Stimulated activated CD8-positive, alpha-beta memory T cell treated with anti-CD3 and anti-CD28 coated beads, Interleukin-12 subunit alpha, Interleukin-12 subunit beta, amount 100 ng/mL, for 24 hours (primary cell): ENCODE measurements at regions not wholly inside any gene's neighbourhood (a gene's known extent, or its start where the extent isn't known, plus 50 kb on each side); places are given as distances from the start of the nearest gene placed in this dataset.

ENCODE experiments used
- DNase-seq: peaks from one replicate; pipeline ENCODE4 v3.0.0-alpha.2; 2020; ENCODE audit errors: extremely low read depth

- DNase-seq = no peak
Observed at GRCh38 chr16:51326131-51326856, 175.2 kb upstream of the SALL1 start.

- DNase-seq = no peak
Observed at GRCh38 chr16:51321251-51321650, 170.2 kb upstream of the SALL1 start.

GRCh38 chr16:51317575-51317974 is 166.5 kb upstream of the SALL1 start:
- DNase-seq = no peak

- DNase-seq = no peak
Observed at GRCh38 chr16:51313198-51313597, 162.1 kb upstream of the SALL1 start.

DNA sequence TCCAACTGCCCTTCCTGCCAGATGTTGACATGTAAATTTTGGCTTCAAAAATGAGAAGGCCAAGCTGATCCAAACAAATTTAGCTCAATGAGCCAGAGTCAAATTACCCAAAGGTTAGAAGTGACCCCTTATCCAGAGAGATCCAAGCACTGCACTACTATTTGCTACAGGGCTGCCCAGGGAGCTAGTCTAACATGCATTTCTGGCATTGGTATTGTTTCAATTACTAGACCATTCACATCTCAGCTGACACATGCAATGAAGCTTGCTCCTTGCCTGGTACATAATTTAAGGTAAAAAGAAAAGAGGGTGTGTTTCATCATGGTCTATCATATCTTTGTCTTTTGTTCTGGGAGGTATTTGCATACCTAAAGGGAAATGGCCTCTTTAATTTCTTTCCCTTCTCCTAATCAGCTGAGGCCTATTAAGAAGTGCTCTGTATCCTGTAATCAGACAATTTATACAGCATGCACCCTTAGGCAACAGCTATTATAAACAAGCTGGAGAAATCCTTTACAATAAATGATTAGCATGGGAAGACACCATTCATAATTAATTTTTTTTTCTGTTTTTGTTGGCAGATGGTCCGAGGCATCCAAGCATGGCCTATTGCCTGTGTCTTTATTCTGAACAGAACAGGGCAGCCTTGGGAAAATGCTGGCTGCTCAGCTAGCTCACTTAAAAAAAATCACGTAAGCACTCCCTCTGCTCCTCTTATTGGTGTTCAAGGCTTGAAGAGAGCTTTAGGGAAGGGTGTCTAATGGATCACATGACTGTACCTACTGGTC is 161.5 kb upstream of the SALL1 start:
- no peak for DNase-seq

DNA sequence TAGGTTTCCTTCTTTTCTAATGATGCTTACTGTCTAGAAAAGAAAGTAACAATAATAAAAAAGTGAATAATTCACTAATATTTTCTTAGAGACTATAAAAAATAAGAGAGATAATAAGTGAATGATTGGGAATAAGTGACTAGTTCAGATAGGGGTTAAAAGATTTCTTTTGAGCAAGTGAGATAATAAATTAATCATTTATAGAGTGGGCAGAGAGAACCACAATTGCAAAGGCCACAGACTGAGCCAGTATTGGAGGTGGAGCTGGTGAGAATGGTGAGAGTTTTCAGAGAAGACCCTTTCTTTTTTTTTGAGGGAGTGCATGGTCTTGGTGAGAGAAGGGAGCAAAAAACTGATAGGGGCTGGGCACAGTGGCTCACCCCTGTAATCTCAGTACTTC is 159.1 kb upstream of the SALL1 start:
- DNase-seq = no peak

DNA sequence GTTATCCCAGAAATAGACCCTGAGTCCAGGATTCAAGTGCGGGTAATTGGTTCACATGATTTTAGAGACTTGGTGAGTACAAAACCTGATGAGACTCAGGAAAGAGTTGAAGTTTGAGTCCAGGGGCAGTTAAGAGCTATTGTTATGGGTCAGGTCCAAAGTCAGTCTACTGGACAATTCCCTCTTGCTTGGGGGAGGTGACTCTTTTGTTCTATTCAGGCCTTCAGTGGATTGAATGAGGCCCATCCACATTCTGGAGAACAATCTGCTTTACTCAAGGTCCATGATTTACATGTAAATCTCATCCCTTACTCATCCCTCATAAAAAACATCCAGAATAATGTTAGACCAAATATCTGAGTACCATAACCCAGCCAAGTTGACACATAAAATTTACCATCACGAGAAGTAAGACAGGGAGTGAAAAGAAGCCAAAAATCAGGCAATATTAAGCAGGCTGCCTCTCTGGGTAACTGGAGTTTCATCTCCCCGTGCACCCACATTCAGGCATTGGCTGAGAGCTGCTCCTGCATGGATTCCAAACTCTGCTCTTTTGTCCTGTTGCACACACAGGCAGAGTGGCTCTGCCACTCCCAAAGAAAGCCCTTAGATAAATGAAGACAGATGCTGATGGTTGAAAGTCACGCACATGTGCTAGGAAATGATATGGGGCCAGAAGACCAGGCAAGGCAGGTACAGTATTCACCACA is 156.0 kb upstream of the SALL1 start:
- DNase-seq = no peak

- DNase-seq = no peak
Observed at GRCh38 chr16:51306116-51306515, 155.0 kb upstream of the SALL1 start.

GRCh38 chr16:51305337-51305736 is 154.3 kb upstream of the SALL1 start:
- no peak for DNase-seq

- DNase-seq = no peak
Observed at GRCh38 chr16:51302042-51302441, 151.0 kb upstream of the SALL1 start.

- no peak for DNase-seq
Observed at GRCh38 chr16:51298800-51299199, 147.7 kb upstream of the SALL1 start.

DNA sequence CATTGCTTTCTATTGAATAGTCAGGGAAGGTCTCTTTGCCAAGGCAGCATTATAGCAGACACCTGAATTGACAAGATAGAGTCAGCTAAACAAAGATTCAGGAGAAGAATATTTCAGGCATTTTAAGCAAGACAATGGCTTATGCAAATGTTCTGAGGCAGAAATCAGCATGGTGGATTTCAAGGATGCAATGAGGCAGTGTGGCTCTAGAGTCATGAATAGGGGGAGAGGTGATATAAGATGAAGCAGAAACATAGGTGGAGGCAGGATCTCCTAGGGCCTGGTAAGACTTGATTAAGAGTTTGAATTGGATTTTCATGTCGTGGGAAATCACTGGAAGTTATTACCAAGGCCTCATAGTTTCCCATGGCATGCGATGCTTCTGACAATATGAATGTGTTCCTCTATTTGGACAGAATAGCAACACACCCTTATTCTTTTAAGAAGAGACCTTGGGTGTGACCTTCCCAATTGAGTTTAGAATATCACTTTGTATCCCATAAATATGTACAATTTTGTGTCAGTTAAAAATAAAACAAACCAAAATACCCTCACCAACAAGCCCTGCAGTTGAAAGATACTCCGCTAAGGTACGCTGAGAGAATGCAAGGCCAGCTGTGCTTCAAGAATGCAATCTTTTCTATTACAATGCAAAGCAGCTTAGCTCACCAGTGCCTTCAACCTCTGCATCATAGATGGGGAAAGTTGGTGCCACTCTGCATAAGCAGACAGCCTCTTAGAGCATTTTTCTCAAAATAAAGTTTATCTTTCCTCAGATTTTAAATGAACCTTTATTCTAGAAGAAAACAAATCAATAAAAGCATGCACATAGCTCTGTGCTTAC is 139.6 kb upstream of the SALL1 start:
- no peak for DNase-seq

- DNase-seq = no peak
Observed at GRCh38 chr16:51289336-51289735, 138.3 kb upstream of the SALL1 start.

GRCh38 chr16:51287121-51287755 is 136.2 kb upstream of the SALL1 start:
- no peak for DNase-seq

DNA sequence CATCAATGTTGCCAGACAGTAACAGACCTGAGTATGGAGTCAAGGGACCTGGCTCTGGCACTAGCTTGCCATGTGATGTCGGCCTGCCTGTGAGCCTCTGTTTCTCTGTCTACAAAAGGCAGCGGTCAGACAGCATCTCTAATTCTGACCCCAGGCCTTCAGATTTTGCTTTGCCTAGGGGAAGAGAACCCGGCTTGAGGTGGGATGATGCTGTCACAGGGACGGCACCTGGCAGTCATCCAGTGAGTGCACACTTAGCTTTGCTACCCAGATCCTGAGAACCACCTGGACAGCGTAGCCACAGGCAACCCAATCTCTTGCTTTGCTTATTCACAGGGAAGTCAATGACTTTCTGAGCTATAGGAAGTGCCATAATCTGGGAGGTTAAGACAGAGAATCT is 135.2 kb upstream of the SALL1 start:
- DNase-seq = no peak

DNA sequence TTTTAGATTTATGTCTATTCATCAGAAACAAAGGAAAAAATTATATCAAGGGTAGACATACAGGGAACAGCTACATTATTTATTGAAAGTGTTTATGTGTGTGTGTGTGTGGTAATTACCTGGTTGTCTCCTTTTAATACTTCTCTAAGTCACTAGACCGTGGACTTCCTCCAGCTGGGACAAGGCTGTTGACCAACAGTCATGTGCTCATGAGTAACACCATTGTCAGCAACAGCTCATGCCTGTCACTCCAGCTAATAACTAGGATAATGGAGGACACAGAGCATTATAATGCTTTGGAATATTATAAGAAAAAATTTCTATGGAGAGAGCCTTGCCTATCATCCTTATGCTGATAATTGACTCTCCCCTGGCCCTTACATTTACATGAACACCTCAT is 125.3 kb upstream of the SALL1 start:
- no peak for DNase-seq

- DNase-seq = no peak
Observed at GRCh38 chr16:51272420-51272819, 121.3 kb upstream of the SALL1 start.

DNA sequence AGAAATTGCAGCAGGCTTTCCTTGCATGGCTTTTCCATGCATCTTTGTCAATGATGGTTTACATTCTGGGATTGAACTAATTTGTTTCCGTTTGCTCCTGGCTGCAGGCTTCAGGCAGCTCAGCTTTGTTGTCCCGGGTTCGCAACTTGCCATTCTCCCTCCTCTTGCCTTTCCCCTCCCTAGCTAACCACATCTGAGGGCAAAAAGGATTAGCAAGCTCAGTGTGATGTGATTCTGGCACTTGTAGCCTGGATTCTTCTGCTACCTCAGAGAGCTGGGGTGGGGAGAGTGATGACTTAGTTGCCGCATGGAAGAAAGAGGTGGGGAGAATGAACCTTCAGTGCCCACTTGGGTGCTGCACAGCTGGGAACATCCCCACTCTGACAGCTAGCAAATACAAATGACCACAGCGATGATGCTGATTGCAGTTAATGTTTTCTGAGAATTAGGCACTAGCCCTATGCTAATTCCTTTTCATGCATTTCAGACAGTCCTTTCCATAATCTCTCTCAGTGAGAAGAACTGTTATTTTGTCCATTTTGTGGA is 120.2 kb upstream of the SALL1 start:
- no peak for DNase-seq

GRCh38 chr16:51268237-51268636 is 117.2 kb upstream of the SALL1 start:
- DNase-seq = no peak

- no peak for DNase-seq
Observed at GRCh38 chr16:51267681-51268080, 116.6 kb upstream of the SALL1 start.

DNA sequence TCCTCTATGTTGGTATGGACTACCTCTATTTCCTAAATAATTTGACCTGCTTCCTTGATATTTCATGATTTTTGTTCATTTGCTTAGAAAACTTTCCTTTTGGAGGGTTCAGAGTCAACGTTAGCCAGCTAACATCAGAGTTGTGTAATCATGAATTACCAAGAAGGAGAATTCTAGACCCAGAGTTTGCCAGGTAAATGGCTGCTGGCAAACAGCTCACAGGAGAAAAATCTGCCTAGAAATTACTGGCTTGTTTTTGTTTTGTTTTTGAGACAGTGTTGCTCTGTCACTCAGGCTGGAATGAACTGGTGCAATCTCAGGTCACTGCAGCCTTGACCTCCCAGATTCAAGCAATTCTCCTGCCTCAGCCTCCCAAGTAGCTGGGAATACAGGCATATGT is 111.4 kb upstream of the SALL1 start:
- DNase-seq = no peak
